ENCODE measurements at regions not wholly inside any gene's neighbourhood (a gene's known extent, or its start where the extent isn't known, plus 50 kb on each side); places are given as distances from the start of the nearest gene placed in this dataset.

DNA sequence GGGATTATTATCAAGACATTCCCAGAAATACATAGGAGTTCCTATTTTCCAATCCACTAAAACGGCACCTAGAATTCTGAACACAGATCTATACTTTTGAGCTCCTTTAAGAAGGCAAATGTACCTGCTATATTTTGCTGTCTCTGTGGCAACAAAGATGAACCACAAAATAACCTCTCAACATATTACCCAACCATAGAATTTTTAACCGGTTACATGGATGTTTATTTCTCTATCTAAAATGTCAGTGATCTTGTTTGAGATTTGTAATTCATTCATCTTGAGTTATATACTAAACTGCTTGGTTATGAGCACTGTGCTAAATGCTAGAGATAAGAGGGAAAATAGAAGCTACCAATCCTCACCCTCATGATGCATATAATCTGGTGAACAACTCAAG is 117.5 kb upstream of the HMGCLL1 start:
- Mint-ChIP-seq H3K4me3 (no peak overlapping the region), H3K9me3 (peaks cover 0 to 5% (median 2%) of the 10 kb centered on the region in 7 donors), H3K36me3 (no peaks in the 10 kb centered on the region), H3K27ac (no peak overlapping the region), H3K4me1 (no peaks in the 10 kb centered on the region), H3K27me3 (no peaks in the 10 kb centered on the region)
- no peak for DNase-seq
- no peak for ATAC-seq (ENCODE audit: low read depth in 2 of 2)

DNA sequence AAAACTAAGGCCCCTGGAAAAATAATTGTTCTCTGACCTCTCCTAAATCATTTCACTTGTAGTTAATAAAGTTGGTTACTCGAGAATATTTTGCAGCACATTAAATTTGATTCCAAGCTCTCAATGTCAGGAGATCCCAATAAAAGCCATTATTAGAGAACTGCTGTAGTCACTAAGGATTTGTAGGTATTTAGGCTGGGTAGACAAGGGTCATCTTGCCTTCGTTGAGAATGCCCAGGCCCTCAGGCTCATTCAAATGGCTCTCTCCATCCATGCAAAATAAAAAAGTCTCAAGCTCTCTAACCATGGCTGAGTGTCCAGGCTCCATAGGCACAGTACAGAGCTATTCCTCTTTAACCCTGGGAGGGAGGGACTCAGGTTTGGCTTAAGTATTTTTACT is 117.0 kb upstream of the HMGCLL1 start:
- H3K9me3 Mint-ChIP-seq = peaks cover 0 to 5% (median 4%) of the 10 kb centered on the region in 7 donors
- no peaks in the 10 kb centered on the region for H3K4me1 Mint-ChIP-seq
- H3K27me3 Mint-ChIP-seq = no peaks in the 10 kb centered on the region
- no peak for ATAC-seq (ENCODE audit: low read depth in 2 of 2)
- no peak for DNase-seq
- H3K27ac Mint-ChIP-seq = no peak overlapping the region
- H3K36me3 Mint-ChIP-seq = no peaks in the 10 kb centered on the region
- no peak overlapping the region for H3K4me3 Mint-ChIP-seq

DNA sequence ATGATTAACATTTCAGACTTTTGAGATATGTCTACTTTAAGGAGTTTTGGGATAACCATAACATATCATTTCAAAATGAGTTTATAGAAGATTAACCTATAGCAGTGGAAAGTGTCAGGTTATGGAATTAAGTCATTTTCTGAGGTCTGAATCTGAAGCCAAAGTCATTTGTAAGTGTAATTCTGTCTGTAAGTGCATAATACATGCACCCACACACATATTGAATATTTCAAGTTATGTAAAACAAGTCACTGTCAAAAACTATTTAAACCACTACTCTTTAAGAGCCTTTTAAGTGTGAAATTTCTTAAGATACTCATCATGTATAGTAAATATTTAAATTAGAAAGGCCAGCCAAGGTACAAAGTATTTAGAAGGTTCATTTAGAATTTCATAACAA is 115.8 kb upstream of the HMGCLL1 start:
- no peak overlapping the region for H3K4me3 Mint-ChIP-seq
- no peak for ATAC-seq (ENCODE audit: low read depth in 2 of 2)
- DNase-seq = no peak
- no peaks in the 10 kb centered on the region for H3K4me1 Mint-ChIP-seq
- no peaks in the 10 kb centered on the region for H3K36me3 Mint-ChIP-seq
- no peaks in the 10 kb centered on the region for H3K27me3 Mint-ChIP-seq
- H3K27ac Mint-ChIP-seq = no peak overlapping the region
- peaks cover 0 to 5% (median 4%) of the 10 kb centered on the region in 7 donors for H3K9me3 Mint-ChIP-seq

DNA sequence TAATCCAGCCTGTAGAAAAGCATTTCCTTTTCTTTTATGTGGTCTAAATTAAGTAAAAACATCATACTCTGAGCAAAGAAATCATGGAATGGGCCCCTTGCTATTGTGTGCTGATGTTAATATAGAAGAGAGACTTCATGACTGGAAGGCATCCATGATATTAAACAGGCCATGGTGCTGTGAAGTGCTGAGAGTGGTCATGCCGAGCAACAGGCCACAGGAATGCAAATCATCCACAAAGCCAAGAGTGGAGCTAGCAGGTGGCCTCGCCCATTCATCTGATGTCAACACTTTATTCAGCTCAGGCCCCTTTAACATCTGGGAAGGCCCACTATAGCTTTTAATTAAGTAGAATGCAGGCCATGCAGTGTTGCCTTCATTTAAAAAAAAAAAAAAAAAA is 115.2 kb upstream of the HMGCLL1 start:
- ATAC-seq (ENCODE audit: low read depth in 2 of 2) (no peak), DNase-seq (no peak)
- peaks cover 0 to 5% (median 0%) of the 10 kb centered on the region in 7 donors for H3K9me3 Mint-ChIP-seq
- no peak overlapping the region for H3K4me3 Mint-ChIP-seq
- H3K27me3 Mint-ChIP-seq = no peaks in the 10 kb centered on the region
- no peak overlapping the region for H3K27ac Mint-ChIP-seq
- H3K4me1 Mint-ChIP-seq = no peaks in the 10 kb centered on the region
- no peaks in the 10 kb centered on the region for H3K36me3 Mint-ChIP-seq

GRCh38 chr6:55679503-55679902 is 100.5 kb upstream of the HMGCLL1 start:
- no peak for DNase-seq
- no peak overlapping the region for H3K4me3 Mint-ChIP-seq
- H3K36me3 Mint-ChIP-seq = no peaks in the 10 kb centered on the region
- H3K27ac Mint-ChIP-seq = no peak overlapping the region
- no peaks in the 10 kb centered on the region for H3K4me1 Mint-ChIP-seq
- no peaks in the 10 kb centered on the region for H3K27me3 Mint-ChIP-seq
- ATAC-seq (ENCODE audit: low read depth in 2 of 2) = no peak
- H3K9me3 Mint-ChIP-seq = peaks cover 0 to 7% (median 0%) of the 10 kb centered on the region in 7 donors

GRCh38 chr6:55678330-55679224 is 99.6 kb upstream of the HMGCLL1 start:
- DNase-seq (no peak), ATAC-seq (ENCODE audit: low read depth in 2 of 2) (no peak)
- Mint-ChIP-seq H3K4me3 (no peak overlapping the region), H3K27me3 (no peaks in the 10 kb centered on the region), H3K9me3 (peaks cover 0 to 4% (median 0%) of the 10 kb centered on the region in 7 donors), H3K27ac (no peak overlapping the region), H3K4me1 (no peaks in the 10 kb centered on the region), H3K36me3 (no peaks in the 10 kb centered on the region)

DNA sequence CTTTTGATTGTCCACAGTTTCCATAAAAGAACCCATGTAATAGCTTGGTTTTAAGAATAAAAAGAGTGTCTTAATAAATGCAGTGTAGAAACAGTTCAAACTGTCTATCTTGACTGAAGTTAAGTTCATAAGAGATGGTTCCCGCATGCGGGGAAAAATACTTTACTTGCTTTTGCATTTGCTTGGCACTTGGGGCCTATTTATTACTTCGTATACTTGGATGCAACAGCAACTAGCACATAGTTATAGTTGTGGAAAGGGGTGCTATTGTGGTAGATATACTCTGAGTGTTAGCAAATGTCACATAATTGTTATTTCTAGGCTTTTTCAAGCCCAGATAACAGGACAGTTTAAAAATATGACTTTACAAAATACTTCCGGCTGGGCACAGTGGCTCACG is 97.7 kb upstream of the HMGCLL1 start:
- ATAC-seq (ENCODE audit: low read depth in 2 of 2) (no peak), DNase-seq (no peak)
- H3K27ac Mint-ChIP-seq = no peak overlapping the region
- no peaks in the 10 kb centered on the region for H3K4me1 Mint-ChIP-seq
- no peak overlapping the region for H3K4me3 Mint-ChIP-seq
- no peaks in the 10 kb centered on the region for H3K36me3 Mint-ChIP-seq
- no peaks in the 10 kb centered on the region for H3K27me3 Mint-ChIP-seq
- peaks cover 0 to 4% (median 0%) of the 10 kb centered on the region in 7 donors for H3K9me3 Mint-ChIP-seq

- no peak overlapping the region for H3K27ac Mint-ChIP-seq
- no peaks in the 10 kb centered on the region for H3K4me1 Mint-ChIP-seq
- ATAC-seq (ENCODE audit: low read depth in 2 of 2) = no peak
- no peaks in the 10 kb centered on the region for H3K27me3 Mint-ChIP-seq
- H3K9me3 Mint-ChIP-seq = peaks cover 0 to 4% (median 0%) of the 10 kb centered on the region in 7 donors
- DNase-seq = no peak
- no peaks in the 10 kb centered on the region for H3K36me3 Mint-ChIP-seq
- no peak overlapping the region for H3K4me3 Mint-ChIP-seq
Observed at GRCh38 chr6:55675941-55676340, 96.9 kb upstream of the HMGCLL1 start.

DNA sequence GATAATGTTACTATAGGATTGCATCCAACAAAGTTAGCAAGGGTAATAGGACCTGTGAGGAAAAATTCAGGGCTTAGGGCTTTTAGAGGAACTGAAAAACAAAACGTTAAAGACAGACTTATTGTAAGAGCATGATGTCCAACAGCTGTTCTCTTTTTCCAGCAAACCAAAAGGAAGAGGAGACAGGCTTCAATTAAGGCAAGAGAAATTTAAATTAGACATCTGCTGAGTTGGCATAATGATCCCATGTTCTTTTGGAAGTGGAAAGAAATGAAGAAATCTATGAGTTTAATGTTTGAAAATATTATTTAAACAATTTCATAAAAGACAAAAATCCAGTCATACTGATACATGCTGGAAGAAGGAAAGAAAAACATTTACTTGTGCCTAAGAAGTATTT is 95.7 kb upstream of the HMGCLL1 start:
- Mint-ChIP-seq H3K9me3 (peaks cover 0 to 4% (median 0%) of the 10 kb centered on the region in 7 donors), H3K27me3 (no peaks in the 10 kb centered on the region), H3K4me3 (no peak overlapping the region), H3K27ac (no peak overlapping the region), H3K4me1 (no peaks in the 10 kb centered on the region), H3K36me3 (no peaks in the 10 kb centered on the region)
- no peak for DNase-seq
- ATAC-seq (ENCODE audit: low read depth in 2 of 2) = no peak

- no peaks in the 10 kb centered on the region for H3K36me3 Mint-ChIP-seq
- no peak for ATAC-seq (ENCODE audit: low read depth in 2 of 2)
- no peak overlapping the region for H3K4me3 Mint-ChIP-seq
Observed at GRCh38 chr6:55670850-55671413, 91.9 kb upstream of the HMGCLL1 start.

GRCh38 chr6:55669028-55669427 is 90.0 kb upstream of the HMGCLL1 start:
- H3K9me3 Mint-ChIP-seq = peaks cover 0 to 15% (median 3%) of the 10 kb centered on the region in 7 donors
- no peak for DNase-seq
- H3K27me3 Mint-ChIP-seq = no peaks in the 10 kb centered on the region
- no peak overlapping the region for H3K4me3 Mint-ChIP-seq
- H3K4me1 Mint-ChIP-seq = no peaks in the 10 kb centered on the region
- no peaks in the 10 kb centered on the region for H3K36me3 Mint-ChIP-seq
- H3K27ac Mint-ChIP-seq = no peak overlapping the region
- ATAC-seq (ENCODE audit: low read depth in 2 of 2) = no peak

More at GRCh38 chr6:55670850-55671413, 91.9 kb upstream of the HMGCLL1 start:
- Mint-ChIP-seq H3K27me3 (no peaks in the 10 kb centered on the region), H3K9me3 (peaks cover 0 to 5% (median 0%) of the 10 kb centered on the region in 7 donors), H3K27ac (no peak overlapping the region), H3K4me1 (no peaks in the 10 kb centered on the region)
- no peak for DNase-seq

DNA sequence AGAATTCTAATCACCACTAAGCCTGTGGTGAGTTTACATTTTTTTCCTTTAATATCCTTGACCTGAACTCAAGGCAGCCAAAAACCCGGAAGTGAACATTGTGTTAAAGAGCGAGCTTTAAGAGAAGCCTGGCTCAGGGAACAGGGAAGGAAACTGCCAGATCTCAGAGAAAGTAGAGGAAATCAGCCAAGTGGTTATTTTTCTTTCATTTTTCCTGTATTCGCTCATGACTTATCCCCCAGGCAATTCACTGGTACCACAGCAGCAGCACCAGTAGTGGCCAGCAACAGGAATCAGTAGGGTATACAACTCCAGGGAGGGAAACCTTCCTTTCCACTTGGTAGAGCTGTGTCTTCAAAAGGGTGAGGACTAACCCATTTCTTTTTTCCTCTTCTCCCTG is 89.6 kb upstream of the HMGCLL1 start:
- Mint-ChIP-seq H3K9me3 (peaks cover 0 to 15% (median 6%) of the 10 kb centered on the region in 7 donors), H3K36me3 (no peaks in the 10 kb centered on the region), H3K27ac (no peak overlapping the region), H3K4me3 (peak overlapping the region in 1 of 8 donors; percentile 31), H3K27me3 (no peaks in the 10 kb centered on the region), H3K4me1 (no peaks in the 10 kb centered on the region)
- no peak for ATAC-seq (ENCODE audit: low read depth in 2 of 2)
- no peak for DNase-seq

- Mint-ChIP-seq H3K27ac (no peak overlapping the region), H3K4me3 (no peak overlapping the region), H3K4me1 (no peaks in the 10 kb centered on the region), H3K36me3 (no peaks in the 10 kb centered on the region), H3K27me3 (no peaks in the 10 kb centered on the region), H3K9me3 (peaks cover 5 to 15% (median 9%) of the 10 kb centered on the region in 7 donors)
- ATAC-seq (ENCODE audit: low read depth in 2 of 2) = no peak
- no peak for DNase-seq
Observed at GRCh38 chr6:55667341-55667740, 88.3 kb upstream of the HMGCLL1 start.

DNA sequence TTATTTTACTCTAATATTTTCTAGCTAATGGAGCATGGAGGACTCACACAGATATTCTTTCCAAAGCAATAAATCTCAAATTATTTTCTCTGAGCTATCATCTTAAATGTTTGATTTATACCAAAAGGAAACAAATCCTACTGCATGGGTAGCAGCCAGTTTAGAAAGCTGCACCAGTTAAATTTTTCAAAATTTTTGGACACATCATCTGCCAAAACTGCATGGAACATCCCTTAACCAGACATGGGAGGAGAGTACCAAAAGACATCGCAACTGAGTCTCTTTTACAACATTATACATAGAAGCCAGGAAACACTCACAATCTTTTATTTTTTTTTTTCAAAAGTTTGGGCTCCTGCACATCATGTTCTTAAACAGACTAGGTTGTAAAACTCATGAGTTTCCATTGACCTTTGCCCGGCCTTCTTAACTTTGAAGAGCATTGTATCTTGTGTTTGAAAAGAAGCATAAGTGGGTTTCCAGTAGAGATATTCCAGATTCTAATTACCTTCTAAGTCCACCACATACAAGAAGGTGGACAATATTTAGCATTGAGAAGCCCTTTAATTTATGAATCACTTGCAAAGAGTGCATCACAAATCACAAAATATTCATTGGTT is 87.7 kb upstream of the HMGCLL1 start:
- Mint-ChIP-seq H3K27me3 (no peaks in the 10 kb centered on the region), H3K9me3 (peaks cover 5 to 22% (median 10%) of the 10 kb centered on the region in 7 donors), H3K36me3 (no peaks in the 10 kb centered on the region), H3K4me3 (no peak overlapping the region), H3K4me1 (no peaks in the 10 kb centered on the region), H3K27ac (no peak overlapping the region)
- ATAC-seq (ENCODE audit: low read depth in 2 of 2) = no peak
- DNase-seq = no peak

All from naive B cell (primary cell).